Prostate gland (tissue), 2 donors: ENCODE measurements at regions not wholly inside any gene's neighbourhood (a gene's known extent, or its start where the extent isn't known, plus 50 kb on each side); places are given as distances from the start of the nearest gene placed in this dataset.

ENCODE experiments used
- POLR2A ChIP-seq: fragments of 450-650 bp; IDR thresholded peaks from one replicate; pipeline ENCODE4 v1.6.1; 2016; ENCODE audit warnings: antibody characterized with exemption, mild to moderate bottlenecking
- POLR2AphosphoS5 ChIP-seq: sonication (generic); formaldehyde crosslinking; IDR thresholded peaks from one replicate; pipeline ENCODE4 v1.6.1; 2017; ENCODE audit warnings: antibody characterized with exemption
- TF ChIP-seq, protein P1 (sequence below), 4 experiments: fragments of 200-600 bp in 2 of 4; fragments of 450-650 bp in 2 of 4; sonication (generic) in 2 of 4; IDR thresholded peaks; 1 replicate in 3 of 4; 2 replicates in 1 of 4; pipeline ENCODE4 v1.5.1; 2016 to 2019; ENCODE audit warnings: antibody characterized with exemption in 4 of 4, mild to moderate bottlenecking in 2 of 4, moderate library complexity in 2 of 4

DNA sequence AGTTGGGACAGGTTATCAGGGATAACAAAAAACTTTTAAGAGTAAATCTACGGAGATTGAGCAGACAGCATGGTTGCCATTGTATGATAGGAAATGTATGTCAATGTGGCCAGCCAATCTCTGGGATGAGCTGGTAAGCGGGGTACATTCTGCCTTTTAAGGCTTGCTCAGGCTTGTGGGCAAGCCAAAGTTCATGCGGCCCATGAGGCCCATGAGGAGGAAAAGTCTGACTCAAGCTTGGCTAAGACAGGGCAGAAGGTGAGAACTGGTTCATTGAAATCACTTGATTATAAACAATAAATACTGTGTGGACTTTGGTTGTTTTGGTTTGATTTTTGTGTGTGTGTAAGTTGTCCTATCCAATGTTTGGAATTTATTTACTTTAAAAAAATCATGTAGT, 997.1 kb downstream of the DNAH5 start:
- TF ChIP-seq, protein P1, sequence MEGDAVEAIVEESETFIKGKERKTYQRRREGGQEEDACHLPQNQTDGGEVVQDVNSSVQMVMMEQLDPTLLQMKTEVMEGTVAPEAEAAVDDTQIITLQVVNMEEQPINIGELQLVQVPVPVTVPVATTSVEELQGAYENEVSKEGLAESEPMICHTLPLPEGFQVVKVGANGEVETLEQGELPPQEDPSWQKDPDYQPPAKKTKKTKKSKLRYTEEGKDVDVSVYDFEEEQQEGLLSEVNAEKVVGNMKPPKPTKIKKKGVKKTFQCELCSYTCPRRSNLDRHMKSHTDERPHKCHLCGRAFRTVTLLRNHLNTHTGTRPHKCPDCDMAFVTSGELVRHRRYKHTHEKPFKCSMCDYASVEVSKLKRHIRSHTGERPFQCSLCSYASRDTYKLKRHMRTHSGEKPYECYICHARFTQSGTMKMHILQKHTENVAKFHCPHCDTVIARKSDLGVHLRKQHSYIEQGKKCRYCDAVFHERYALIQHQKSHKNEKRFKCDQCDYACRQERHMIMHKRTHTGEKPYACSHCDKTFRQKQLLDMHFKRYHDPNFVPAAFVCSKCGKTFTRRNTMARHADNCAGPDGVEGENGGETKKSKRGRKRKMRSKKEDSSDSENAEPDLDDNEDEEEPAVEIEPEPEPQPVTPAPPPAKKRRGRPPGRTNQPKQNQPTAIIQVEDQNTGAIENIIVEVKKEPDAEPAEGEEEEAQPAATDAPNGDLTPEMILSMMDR (IDR thresholded peaks at IDR 0.05), result no peak
- TF ChIP-seq POLR2AphosphoS5, result no peak
- no peak for TF ChIP-seq POLR2A
